K562 (cell line): ENCODE measurements at regions not wholly inside any gene's neighbourhood (a gene's known extent, or its start where the extent isn't known, plus 50 kb on each side); places are given as distances from the start of the nearest gene placed in this dataset.

ENCODE experiments used
- ATAC-seq: fragments of 200-7000 bp; cut with Tn5 transposase; 3 replicates; pipeline ENCODE4 v1.9.1; 2020; ENCODE audit warnings: moderate library complexity
- BruUV-seq: library from RNA; stranded (reverse); fragments of 400-500 nt; replicated peaks from 2 replicates; lab custom pipeline; 2021; lab: Mats Ljungman, UMichigan
- CTCF ChIA-PET: fragments of 300-600 bp; formaldehyde crosslinking; extraction: SDS; loops from one replicate; lab custom pipeline; 2021; ENCODE audit warnings: low intra/inter-chr PET ratio; lab: Yijun Ruan, JAX
- POLR2A ChIA-PET: fragments of 300-600, 350-650 bp; sonication (Branson Sonifier 250); formaldehyde crosslinking; extraction: SDS; loops from one replicate; lab custom pipeline; 2021; ENCODE audit warnings: antibody characterized with exemption, inconsistent platforms; lab: Yijun Ruan, JAX
- DNase-seq, 4 experiments: peaks; one replicate each; pipeline versions ENCODE4 v3.0.0 to v3.0.0-alpha.2; 2011 to 2018; ENCODE audit warnings: low spot score in 3 of 4, mixed read lengths in 3 of 4; ENCODE audit errors: extremely low read depth in 1 of 4
- FAIRE-seq: peaks from 2 replicates; lab custom pipeline; 2011; peaks lifted over from hg19 to GRCh38; lab: Jason Lieb, UNC
- H2AFZ ChIP-seq: 2 replicates; pipeline ENCODE4 v1.6.0; 2011; ENCODE audit warnings: low read depth, low read length, control low read depth, inconsistent platforms
- H3K27ac ChIP-seq: fragments of 200-600 bp; 3 replicates; pipeline ENCODE4 v1.8.0; 2011; ENCODE audit warnings: low read depth, mild to moderate bottlenecking, control low read depth, inconsistent platforms, low read length, moderate library complexity, mixed read lengths; ENCODE audit errors: extremely low read depth
- H3K27me3 ChIP-seq, 2 experiments: fragments of 300-600 bp in 1 of 2; 2 replicates in 1 of 2; 3 replicates in 1 of 2; pipeline versions ENCODE4 v1.6.0 to v1.8.0; 2011; ENCODE audit warnings: inconsistent platforms in 2 of 2, low read length in 2 of 2, mild to moderate bottlenecking in 1 of 2, mixed read lengths in 1 of 2, moderate library complexity in 1 of 2; ENCODE audit not compliant: control insufficient read depth in 2 of 2, insufficient read depth in 2 of 2
- H3K36me3 ChIP-seq: fragments of 300-600 bp; 3 replicates; pipeline ENCODE4 v1.8.0; 2011; ENCODE audit warnings: mild to moderate bottlenecking, low read length, inconsistent platforms; ENCODE audit not compliant: control insufficient read depth, insufficient read depth
- H3K4me1 ChIP-seq, 2 experiments: fragments of 200-600 bp in 1 of 2; replicated peaks in 1 of 2; 2 replicates in 1 of 2; 3 replicates in 1 of 2; pipeline versions ENCODE4 v1.5.1 to v1.8.0; 2011; ENCODE audit warnings: inconsistent platforms in 2 of 2, low read length in 2 of 2, mild to moderate bottlenecking in 1 of 2, mixed read lengths in 1 of 2, moderate library complexity in 1 of 2; ENCODE audit not compliant: control insufficient read depth in 2 of 2, insufficient read depth in 2 of 2
- H3K4me2 ChIP-seq: 2 replicates; pipeline ENCODE4 v1.6.1; 2011; ENCODE audit warnings: low read length, control low read depth, inconsistent platforms, mixed read lengths; ENCODE audit not compliant: insufficient read depth
- H3K4me3 ChIP-seq: fragments of 200-600 bp; sonication (generic), shearing (Covaris generic); 2 replicates; pipeline ENCODE4 v1.5.1; 2016; ENCODE audit warnings: control low read depth, inconsistent platforms
- H3K79me2 ChIP-seq: fragments of 200-600 bp; 3 replicates; pipeline ENCODE4 v1.8.0; 2011; ENCODE audit warnings: low read length, inconsistent platforms; ENCODE audit not compliant: control insufficient read depth, insufficient read depth
- H3K9ac ChIP-seq, 2 experiments: 2 replicates each; pipeline versions ENCODE4 v1.6.0 to v1.6.1; 2011; ENCODE audit warnings: low read depth in 2 of 2, low read length in 2 of 2, control low read depth in 1 of 2, inconsistent platforms in 1 of 2, mild to moderate bottlenecking in 1 of 2, mixed read lengths in 1 of 2; ENCODE audit not compliant: insufficient read depth in 1 of 2
- H3K9me1 ChIP-seq: one replicate; pipeline ENCODE4 v1.6.0; 2011; ENCODE audit warnings: inconsistent platforms, mild to moderate bottlenecking, low read length, moderate library complexity; ENCODE audit not compliant: control insufficient read depth, insufficient read depth
- H3K9me3 ChIP-seq: replicated peaks from 2 replicates; pipeline ENCODE4 v1.5.1; 2011; ENCODE audit warnings: low read depth, low read length, inconsistent platforms; ENCODE audit not compliant: control insufficient read depth, insufficient read depth
- H4K20me1 ChIP-seq: replicated peaks from 2 replicates; pipeline ENCODE4 v1.6.1; 2011; ENCODE audit warnings: low read length, inconsistent platforms, mixed read lengths; ENCODE audit not compliant: control insufficient read depth, insufficient read depth
- DPF2 ChIP-seq: fragments of 450-650 bp; IDR thresholded peaks from 2 replicates; pipeline ENCODE4 v1.6.1; 2016
- RBM25 ChIP-seq: fragments of 200-400 bp; formaldehyde crosslinking; IDR thresholded peaks from 2 replicates; pipeline ENCODE4 v1.6.1; 2018; ENCODE audit warnings: low read length, low read depth, moderate library complexity; ENCODE audit not compliant: severe bottlenecking
- SAFB ChIP-seq: fragments of 200-400 bp; formaldehyde crosslinking; IDR thresholded peaks from 2 replicates; pipeline ENCODE4 v1.6.1; 2017; ENCODE audit warnings: low read depth, low read length, borderline replicate concordance
- SMARCE1 ChIP-seq: fragments of 450-650 bp; IDR thresholded peaks from 2 replicates; pipeline ENCODE4 v1.7.1; 2016; ENCODE audit warnings: mild to moderate bottlenecking
- SOX6 ChIP-seq: fragments of 450-650 bp; IDR thresholded peaks from 2 replicates; pipeline ENCODE4 v1.6.1; 2014; ENCODE audit warnings: mild to moderate bottlenecking
- SP2 ChIP-seq: IDR thresholded peaks from 2 replicates; pipeline ENCODE4 v1.6.1; 2011; ENCODE audit warnings: mild to moderate bottlenecking, low read depth, low read length, moderate library complexity; ENCODE audit not compliant: poor library complexity, severe bottlenecking; ENCODE audit errors: extremely low read depth
- ZBTB7A ChIP-seq: IDR thresholded peaks from 2 replicates; pipeline ENCODE4 v1.6.1; 2011; ENCODE audit warnings: low read depth, mild to moderate bottlenecking, low read length, moderate library complexity, borderline replicate concordance; ENCODE audit not compliant: control insufficient read depth
- ZNF146 ChIP-seq: IDR thresholded peaks from one replicate; pipeline ENCODE4 v1.6.1; 2018; ENCODE audit warnings: missing compliant biosample characterization; ENCODE audit not compliant: unreplicated experiment
- ZNF316 ChIP-seq: fragments of 450-650 bp; IDR thresholded peaks from 2 replicates; pipeline ENCODE4 v1.6.1; 2016
- ZNF354B ChIP-seq: fragments of 250-450 bp; sonication (Bioruptor Pico); IDR thresholded peaks from 2 replicates; pipeline ENCODE4 v1.4.0; 2020
- ZNF57 ChIP-seq: fragments of 450-650 bp; formaldehyde crosslinking; IDR thresholded peaks from 2 replicates; pipeline ENCODE4 v1.4.0; 2020; ENCODE audit warnings: mild to moderate bottlenecking, moderate library complexity
- WGBS: fragments of 100-300 bp; shearing (Covaris generic); methylation state at CpG from one replicate; pipeline ENCODE4 v1.1.6; 2016; ENCODE audit warnings: low coverage, mixed read lengths; ENCODE audit not compliant: insufficient coverage; ENCODE audit errors: missing lambda C conversion rate; 5-methylcytosine and 5-hydroxymethylcytosine counted together
- in situ Hi-C: fragments of 300-500 bp; cut with MboI; formaldehyde crosslinking; loops from 4 replicates; pipeline ENCODE4 v1.15.0; 2018; ENCODE audit warnings: inconsistent platforms, mixed read lengths
- intact Hi-C: fragments of 100-400 bp; cut with micrococcal nuclease; formaldehyde crosslinking; loops from 2 replicates; pipeline ENCODE4 v1.14.2; 2022
- TF ChIP-seq, protein P1 (sequence below): fragments of 250-450 bp; sonication (Bioruptor Pico); IDR thresholded peaks from 2 replicates; pipeline ENCODE4 v1.9.0; 2021; ENCODE audit warnings: mild to moderate bottlenecking

DNA sequence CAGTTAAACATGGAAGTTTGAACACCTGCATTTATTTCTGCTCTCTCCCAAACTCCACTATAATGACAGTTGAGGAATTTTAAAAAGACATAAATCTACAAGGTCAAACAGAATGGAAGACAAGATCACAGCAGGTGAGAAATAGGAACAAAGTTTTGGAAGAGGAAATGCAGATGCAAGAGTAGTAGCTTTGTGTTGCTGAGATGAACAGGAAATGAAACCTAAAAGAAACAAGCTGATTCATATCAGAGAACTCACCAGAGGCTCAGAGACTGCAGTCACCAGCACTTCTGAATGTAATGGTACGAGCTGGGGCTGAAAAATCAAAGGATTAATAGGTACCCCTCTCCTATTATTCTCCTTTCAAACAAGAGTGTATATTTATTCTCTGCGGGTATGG, 459.9 kb downstream of the RAP2B start:
- 0% methylated on average over 2 of the region's 2 CpGs for WGBS
- no peak overlapping the region for H2AFZ ChIP-seq
- no TSS peak for BruUV-seq
- H3K79me2 ChIP-seq: no peaks in the 10 kb centered on the region
- no peak for FAIRE-seq
- H3K4me2 ChIP-seq: no peak overlapping the region
- no peaks in the 10 kb centered on the region for H3K4me1 ChIP-seq
- no peak overlapping the region for H3K4me3 ChIP-seq
- no peaks in the 10 kb centered on the region for H4K20me1 ChIP-seq
- no peak for DNase-seq
- intact Hi-C loops (no loop called here), in situ Hi-C loops (no loop called here)
- H3K9ac ChIP-seq: no peak overlapping the region
- ChIA-PET CTCF (no interaction called here), POLR2A (interaction anchor here (0.7 to 0.9 kb wide), 2 partner anchors 18 to 162 kb away, joined by 3 read pairs; no protein-coding TSS in a partner anchor)
- no peak for ATAC-seq
- no peak overlapping the region for H3K27ac ChIP-seq
- no peaks in the 10 kb centered on the region for H3K36me3 ChIP-seq
- no peaks in the 10 kb centered on the region for H3K27me3 ChIP-seq
- TF ChIP-seq ZNF316: no peak
- TF ChIP-seq ZNF57 (CRISPR knock-in tag): no peak
- TF ChIP-seq ZBTB7A: no peak
- no peak for TF ChIP-seq SAFB
- TF ChIP-seq DPF2: no peak
- H3K9me1 ChIP-seq: no peaks in the 10 kb centered on the region
- H3K9me3 ChIP-seq: no peaks in the 10 kb centered on the region

GRCh38 chr3:153623834-153624233, 461.8 kb downstream of the RAP2B start:
- intact Hi-C loops: no loop called here
- Histone ChIP-seq H3K4me1 (no peaks in the 10 kb centered on the region), H3K9me1 (no peaks in the 10 kb centered on the region)

More at GRCh38 chr3:153623834-153624233, 461.8 kb downstream of the RAP2B start:
- 0% methylated on average over 1 of the region's 1 CpG for WGBS
- TF ChIP-seq SMARCE1 (no peak), SOX6 (no peak), SP2 (no peak), ZNF354B (CRISPR knock-in tag) (no peak), RBM25 (no peak), ZNF146 (CRISPR knock-in tag) (no peak)
- TF ChIP-seq, protein P1, sequence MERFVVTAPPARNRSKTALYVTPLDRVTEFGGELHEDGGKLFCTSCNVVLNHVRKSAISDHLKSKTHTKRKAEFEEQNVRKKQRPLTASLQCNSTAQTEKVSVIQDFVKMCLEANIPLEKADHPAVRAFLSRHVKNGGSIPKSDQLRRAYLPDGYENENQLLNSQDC: no peak
- Histone ChIP-seq H3K9ac (no peak overlapping the region), H3K27me3 (no peaks in the 10 kb centered on the region), H2AFZ (no peak overlapping the region), H3K4me3 (no peak overlapping the region), H4K20me1 (no peaks in the 10 kb centered on the region), H3K27ac (no peak overlapping the region), H3K79me2 (no peaks in the 10 kb centered on the region), H3K36me3 (no peaks in the 10 kb centered on the region), H3K4me2 (no peak overlapping the region), H3K9me3 (no peaks in the 10 kb centered on the region)
- ATAC-seq (no peak), DNase-seq (no peak), FAIRE-seq (no peak)
- ChIA-PET POLR2A (no interaction called here), CTCF (no interaction called here)
- BruUV-seq: no TSS peak
- in situ Hi-C loops: no loop called here
